Stimulated activated CD4-positive, alpha-beta T cell treated with anti-CD3 and anti-CD28 coated beads, Interleukin-15, amount 100 ng/mL, for 24 hours (primary cell): ENCODE measurements at regions not wholly inside any gene's neighbourhood (a gene's known extent, or its start where the extent isn't known, plus 50 kb on each side); places are given as distances from the start of the nearest gene placed in this dataset.

Experiments used
- DNase-seq: peaks from one replicate; pipeline ENCODE4 v3.0.0-alpha.2; 2020

DNA sequence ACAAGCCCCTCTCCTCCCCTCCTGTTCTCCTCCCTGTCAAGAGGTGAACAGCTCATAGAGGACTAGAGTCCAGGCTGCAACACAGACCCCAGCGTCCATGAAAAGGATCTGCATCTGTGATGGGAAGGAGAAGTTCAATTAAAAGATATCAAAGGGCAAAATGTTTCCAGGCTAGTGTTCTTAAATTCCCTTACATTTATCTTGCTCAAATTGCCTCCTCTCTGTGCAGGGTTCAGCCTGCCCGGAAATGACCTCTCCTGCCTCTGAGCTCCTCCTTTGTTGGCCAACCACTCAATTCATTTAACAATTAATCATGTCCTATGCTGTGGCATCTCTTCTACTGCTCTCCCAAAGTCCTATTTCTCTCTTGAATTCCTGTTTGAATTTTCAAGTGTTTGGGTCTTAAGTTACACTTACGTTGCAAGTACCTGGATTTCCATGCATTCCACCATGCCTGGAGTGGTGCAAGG is 105.3 kb downstream of the TSN start:
- DNase-seq = no peak

DNA sequence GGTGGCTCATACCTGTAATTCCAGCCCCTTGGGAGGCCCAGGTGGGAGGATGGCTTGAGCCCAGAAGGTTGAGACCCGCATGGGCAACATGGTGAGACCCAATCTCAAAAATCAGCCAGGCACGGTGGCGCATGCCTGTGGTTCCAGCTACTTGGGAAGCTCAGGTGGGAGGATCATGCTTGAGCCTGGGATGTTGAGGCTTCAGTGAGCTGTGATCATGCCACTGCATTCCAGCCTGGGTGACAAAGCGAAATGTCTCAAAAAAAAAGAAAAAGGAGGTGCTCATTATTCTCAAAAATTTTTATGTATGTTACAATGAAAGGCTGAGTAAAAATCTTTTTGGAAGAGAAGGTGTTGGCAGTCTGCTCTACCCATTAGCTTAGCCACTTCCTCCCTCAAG is 106.8 kb downstream of the TSN start:
- no peak for DNase-seq

GRCh38 chr2:121865914-121866313 is 110.5 kb downstream of the TSN start:
- DNase-seq = no peak

GRCh38 chr2:121866789-121867188 is 111.3 kb downstream of the TSN start:
- DNase-seq = no peak

DNA sequence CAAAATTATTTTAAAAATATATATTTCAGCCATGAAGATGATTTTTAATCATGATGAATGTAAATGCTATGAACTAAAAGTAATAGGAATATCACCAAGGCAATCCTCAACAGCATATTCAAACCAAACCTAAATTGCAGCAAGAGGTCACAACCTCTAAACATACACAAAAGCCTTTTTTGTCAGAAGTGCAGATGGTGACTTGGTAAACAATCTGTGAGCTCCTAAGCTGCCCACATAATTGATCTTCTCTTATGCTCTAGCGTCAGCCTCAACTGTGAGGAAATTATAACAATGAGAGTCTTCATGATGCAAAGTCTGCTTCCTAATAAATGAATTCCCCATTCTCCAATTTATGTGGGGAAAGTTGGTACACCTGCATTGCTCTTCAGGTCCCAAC is 113.2 kb downstream of the TSN start:
- no peak for DNase-seq

GRCh38 chr2:121869363-121869762 is 113.9 kb downstream of the TSN start:
- DNase-seq = no peak

DNA sequence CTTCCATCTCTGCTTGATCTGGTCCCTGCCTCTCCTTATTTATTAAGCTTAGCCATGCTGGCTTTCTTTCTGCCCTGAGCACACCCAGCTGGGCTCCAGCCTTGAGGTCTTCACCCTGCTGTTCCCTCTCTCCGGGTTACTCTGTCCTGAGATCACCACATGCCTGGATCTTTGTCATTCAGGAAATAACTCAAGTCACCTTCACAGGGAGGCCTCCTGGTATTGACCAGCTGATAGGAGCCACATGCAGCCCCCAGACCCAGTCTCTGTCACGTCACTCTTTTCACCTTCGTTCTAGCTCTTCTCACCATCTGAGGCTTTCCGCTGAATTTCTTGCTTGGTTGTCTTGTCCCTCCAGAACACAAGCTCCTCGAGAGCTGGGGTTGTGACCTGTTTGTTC is 114.4 kb downstream of the TSN start:
- no peak for DNase-seq

DNA sequence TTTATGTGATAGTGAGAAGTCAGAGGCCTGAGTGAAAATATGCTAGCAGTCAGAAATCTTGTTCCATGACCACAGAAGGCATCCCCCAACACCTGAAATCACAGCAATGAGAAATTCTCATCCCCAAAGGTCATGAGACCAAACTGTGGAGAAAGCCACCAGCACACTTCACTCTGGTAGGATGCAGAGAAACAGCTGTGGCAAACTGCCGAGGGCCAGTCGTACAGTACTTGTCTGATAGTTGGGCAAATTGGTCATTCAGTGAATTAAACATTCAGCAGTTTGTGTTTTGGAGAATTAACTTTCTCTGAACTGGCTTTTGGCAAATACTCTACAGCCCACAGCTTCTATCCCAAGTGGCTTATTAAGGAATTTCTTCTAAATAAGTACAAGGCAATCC is 117.2 kb downstream of the TSN start:
- no peak for DNase-seq

GRCh38 chr2:121873864-121874263 is 118.4 kb downstream of the TSN start:
- DNase-seq = no peak

GRCh38 chr2:121875585-121876185 is 120.2 kb downstream of the TSN start:
- DNase-seq = no peak

DNA sequence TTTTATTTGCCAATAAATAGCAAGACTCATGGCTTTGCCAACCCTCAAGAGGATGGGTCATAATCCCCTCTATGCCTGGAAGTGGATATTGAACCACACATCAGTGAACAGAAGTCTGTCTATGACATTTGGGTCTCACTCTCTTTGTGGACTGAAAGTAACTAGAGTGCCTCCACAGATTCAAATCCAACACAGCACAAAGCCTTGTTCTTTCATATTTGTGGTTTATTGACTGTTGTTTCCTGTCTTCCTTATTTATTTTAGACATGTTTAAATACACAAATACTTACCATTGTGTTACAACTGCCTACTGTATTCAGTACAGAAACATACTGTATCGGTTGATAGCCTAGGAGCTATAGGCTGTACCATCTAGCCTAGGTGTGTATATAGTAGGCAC is 121.9 kb downstream of the TSN start:
- no peak for DNase-seq

DNA sequence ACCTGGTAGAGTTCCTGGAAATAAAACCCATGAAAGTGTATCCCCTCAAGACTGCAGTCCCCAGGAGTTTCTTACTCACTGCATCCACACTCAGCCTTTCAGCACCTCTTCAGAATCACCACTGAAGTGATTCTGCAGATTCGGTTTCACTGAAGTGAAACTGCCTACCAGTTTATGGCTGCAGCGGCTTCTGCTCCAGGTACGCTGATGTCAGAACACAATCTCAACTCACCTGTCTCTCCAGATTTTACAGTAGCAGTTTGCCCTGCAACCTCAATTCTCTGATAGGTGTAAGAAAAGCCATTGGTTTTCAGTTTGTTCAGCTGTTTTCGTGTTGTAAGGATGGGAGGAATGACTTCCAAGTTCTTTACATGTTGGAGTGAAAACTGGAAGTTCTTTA is 124.8 kb downstream of the TSN start:
- DNase-seq = no peak

DNA sequence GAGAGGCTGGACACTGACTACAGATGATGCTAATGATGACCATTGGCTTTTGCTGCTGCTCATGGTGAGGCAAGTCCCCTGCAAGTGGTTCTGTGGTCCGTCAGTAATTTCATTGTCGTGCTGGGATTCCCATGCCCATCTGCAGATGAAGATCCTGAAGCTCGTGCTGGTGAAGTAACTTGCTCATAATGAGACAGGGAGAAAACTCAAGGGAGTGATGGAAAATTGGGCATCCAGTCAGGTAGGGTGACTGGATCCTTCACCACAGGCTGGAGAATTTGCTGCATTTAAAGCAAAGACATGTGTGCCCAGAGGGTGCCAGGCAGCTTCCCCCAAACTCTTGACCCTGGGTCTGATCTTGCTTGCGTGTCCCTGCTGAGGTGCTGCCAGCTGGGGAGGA is 125.6 kb downstream of the TSN start:
- DNase-seq = no peak

DNA sequence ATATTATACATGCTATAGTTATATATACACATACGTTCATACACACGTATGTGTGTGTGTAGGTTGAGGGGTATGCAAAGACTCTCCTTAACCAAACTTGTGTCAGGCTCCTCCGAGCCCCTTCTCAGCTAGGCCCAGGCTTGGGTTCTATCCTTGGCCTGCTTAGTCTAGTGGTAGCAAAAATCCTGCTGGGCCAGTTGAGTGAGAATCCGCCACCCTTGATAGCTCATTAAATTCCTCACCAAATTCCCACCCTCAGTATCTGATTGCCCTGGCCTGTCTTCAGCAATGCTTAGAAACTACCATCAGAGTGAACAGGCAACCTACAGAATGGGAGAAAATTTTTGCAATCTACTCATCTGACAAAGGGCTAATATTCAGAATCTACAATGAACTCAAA is 126.5 kb downstream of the TSN start:
- DNase-seq = no peak

DNA sequence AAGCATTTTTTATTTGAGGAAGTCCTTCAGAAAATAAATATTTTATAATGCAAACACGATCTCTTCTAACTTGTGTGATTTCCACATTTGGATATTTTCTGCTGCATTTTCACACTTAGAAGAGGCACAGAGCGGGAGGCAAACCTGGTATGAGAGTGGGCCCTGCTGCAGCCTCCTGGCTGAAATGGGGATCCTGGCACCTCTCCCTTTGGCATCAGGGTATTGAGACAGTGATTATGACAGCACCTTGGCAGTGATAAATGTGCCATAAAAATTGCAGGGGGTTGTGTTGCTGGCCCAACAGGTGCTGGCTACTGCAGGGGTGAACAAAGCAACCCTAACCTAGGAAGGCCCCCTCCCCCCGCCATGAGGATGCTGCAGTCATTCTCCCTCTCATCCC is 128.6 kb downstream of the TSN start:
- DNase-seq = no peak

DNA sequence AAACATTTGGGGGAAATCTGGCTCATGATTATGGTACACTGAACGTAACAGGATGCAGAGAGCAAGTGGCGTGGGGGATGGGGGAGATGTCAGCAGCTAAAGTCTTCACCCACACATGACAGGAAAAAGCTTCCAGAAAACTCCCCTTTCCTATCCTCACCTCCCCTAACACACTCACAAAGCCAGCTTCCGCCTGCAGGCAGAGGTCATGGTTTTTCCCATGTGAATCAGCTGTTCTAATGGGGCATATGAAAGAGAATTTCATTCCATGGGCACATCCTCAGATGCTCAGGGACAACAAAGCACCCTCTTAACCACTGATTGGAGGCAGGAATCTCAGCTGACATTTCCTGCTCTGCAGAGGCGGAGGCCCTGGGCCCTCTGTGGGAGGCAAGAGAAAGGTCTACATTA is 129.1 kb downstream of the TSN start:
- no peak for DNase-seq

- no peak for DNase-seq
These were observed 130.6 kb downstream of the TSN start for GRCh38 chr2:121886059-121886458.

GRCh38 chr2:121887513-121888188 is 132.2 kb downstream of the TSN start:
- no peak for DNase-seq

- DNase-seq = peak; percentile 51
These were observed 132.7 kb downstream of the TSN start for GRCh38 chr2:121888189-121888557.

DNA sequence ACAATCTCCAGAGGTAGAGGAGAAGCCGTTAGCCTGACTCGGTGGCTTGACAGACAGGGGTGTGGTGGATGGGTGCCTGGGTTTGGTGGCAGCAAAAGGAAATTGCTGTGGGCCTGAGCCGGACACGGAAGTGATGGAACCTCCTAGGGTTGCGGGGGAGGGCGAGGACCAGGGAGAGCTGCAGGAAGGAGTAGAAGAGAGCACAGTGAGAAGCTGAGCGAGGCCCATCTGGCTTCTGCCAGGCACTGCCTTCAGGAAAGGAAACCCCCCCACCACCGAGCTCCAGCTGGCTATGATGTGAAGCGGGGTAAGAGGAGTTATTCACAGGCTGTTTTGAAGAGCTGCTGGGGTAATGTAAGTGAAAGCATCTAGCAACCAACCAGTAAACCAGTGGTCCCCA is 134.6 kb downstream of the TSN start:
- DNase-seq = no peak

GRCh38 chr2:121895723-121896571 is 140.5 kb downstream of the TSN start:
- DNase-seq = no peak

DNA sequence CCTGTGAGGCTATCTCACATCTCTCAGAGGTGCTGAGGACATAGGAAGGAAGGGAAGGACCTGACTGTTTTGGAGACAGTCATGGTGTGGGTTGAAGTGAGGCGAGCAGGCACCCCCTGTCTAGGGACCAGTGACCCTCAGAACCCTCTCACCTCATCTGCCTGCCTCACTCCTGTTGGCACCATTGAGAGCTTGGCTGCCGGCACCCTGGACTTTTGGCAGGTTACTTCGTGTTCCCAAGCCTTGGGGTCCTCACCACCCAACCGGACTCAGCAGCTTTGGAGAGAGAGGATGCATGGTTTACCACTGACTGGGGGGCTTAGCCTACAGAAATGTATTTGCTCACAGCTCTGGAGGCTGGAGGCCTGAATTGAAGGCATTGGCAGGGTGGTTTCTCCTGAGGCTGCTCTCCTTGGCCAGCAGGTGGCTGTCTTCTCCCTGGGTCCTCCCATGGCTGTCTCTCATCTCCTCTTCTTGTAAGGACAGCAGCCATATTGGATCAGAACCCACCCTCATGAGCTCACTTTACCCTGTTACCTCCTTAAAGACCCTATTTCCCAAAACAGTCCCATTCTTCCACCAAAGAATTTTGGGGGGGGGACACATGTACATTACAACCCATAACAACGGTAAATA is 142.0 kb downstream of the TSN start:
- DNase-seq = peak; percentile 32

- DNase-seq = no peak
These were observed 143.0 kb downstream of the TSN start for GRCh38 chr2:121898483-121898882.

- DNase-seq = no peak
These were observed 144.9 kb downstream of the TSN start for GRCh38 chr2:121900391-121900790.
